GM23248 (cell line): ENCODE measurements at regions not wholly inside any gene's neighbourhood (a gene's known extent, or its start where the extent isn't known, plus 50 kb on each side); places are given as distances from the start of the nearest gene placed in this dataset.

Source experiments
- DNase-seq: peaks from one replicate; pipeline ENCODE4 v3.0.0-alpha.2; 2015
- H2AFZ ChIP-seq: fragments of 200-600 bp; sonication (generic); 2 replicates; pipeline ENCODE4 v1.6.1; 2016; ENCODE audit warnings: antibody characterized with exemption
- H3F3A ChIP-seq: fragments of 200-600 bp; sonication (generic); 2 replicates; pipeline ENCODE4 v1.6.1; 2016; ENCODE audit warnings: mild to moderate bottlenecking, antibody characterized with exemption, mixed run types; ENCODE audit not compliant: insufficient read depth
- H3K27ac ChIP-seq: fragments of 200-600 bp; sonication (generic); 2 replicates; pipeline ENCODE4 v1.5.1; 2016; ENCODE audit warnings: mild to moderate bottlenecking
- H3K27me3 ChIP-seq: fragments of 200-600 bp; sonication (generic); replicated peaks from 2 replicates; pipeline ENCODE4 v1.6.1; 2016; ENCODE audit warnings: mild to moderate bottlenecking; ENCODE audit not compliant: insufficient read depth
- H3K36me3 ChIP-seq: fragments of 200-600 bp; sonication (generic); 2 replicates; pipeline ENCODE4 v1.6.1; 2016; ENCODE audit warnings: low read depth, mild to moderate bottlenecking
- H3K4me1 ChIP-seq: fragments of 200-600 bp; sonication (generic); 2 replicates; pipeline ENCODE4 v1.6.1; 2016; ENCODE audit warnings: mild to moderate bottlenecking; ENCODE audit not compliant: insufficient read depth
- H3K4me2 ChIP-seq: fragments of 200-600 bp; sonication (generic); one replicate; pipeline ENCODE4 v1.6.1; 2016; ENCODE audit warnings: mild to moderate bottlenecking; ENCODE audit not compliant: unreplicated experiment
- H3K4me3 ChIP-seq: fragments of 200-600 bp; sonication (generic); 2 replicates; pipeline ENCODE4 v1.5.1; 2016; ENCODE audit warnings: mild to moderate bottlenecking
- H3K79me2 ChIP-seq: fragments of 200-600 bp; sonication (generic); 2 replicates; pipeline ENCODE4 v1.6.1; 2016; ENCODE audit warnings: mild to moderate bottlenecking; ENCODE audit not compliant: insufficient read depth
- H3K9ac ChIP-seq: fragments of 200-600 bp; sonication (generic); 2 replicates; pipeline ENCODE4 v1.6.1; 2016; ENCODE audit warnings: mild to moderate bottlenecking
- H3K9me2 ChIP-seq: fragments of 200-600 bp; sonication (generic); 2 replicates; pipeline ENCODE4 v1.6.1; 2016; ENCODE audit warnings: mixed run types, mild to moderate bottlenecking, moderate library complexity; ENCODE audit not compliant: insufficient read depth
- H3K9me3 ChIP-seq: fragments of 200-600 bp; sonication (generic); one replicate; pipeline ENCODE4 v1.6.1; 2017; ENCODE audit warnings: low read depth
- H4K20me1 ChIP-seq: fragments of 200-600 bp; sonication (generic); 2 replicates; pipeline ENCODE4 v1.6.0; 2016; ENCODE audit not compliant: insufficient read depth
- EZH2 ChIP-seq: fragments of 200-600 bp; sonication (generic); IDR thresholded peaks from 2 replicates; pipeline ENCODE4 v1.6.1; 2018; ENCODE audit warnings: antibody characterized with exemption, mild to moderate bottlenecking; ENCODE audit not compliant: insufficient read depth, poor library complexity, severe bottlenecking
- EZH2phosphoT487 ChIP-seq: fragments of 200-600 bp; sonication (generic); IDR thresholded peaks from 2 replicates; pipeline ENCODE4 v1.6.1; 2018; ENCODE audit warnings: antibody characterized with exemption, moderate library complexity, mild to moderate bottlenecking, low read depth; ENCODE audit not compliant: insufficient read depth
- WGBS, 2 experiments: methylation state at CpG; one replicate each; pipeline ENCODE4 v1.1.6; 2015 to 2017; ENCODE audit warnings: low lambda C conversion rate in 2 of 2, low coverage in 1 of 2; ENCODE audit errors: missing lambda C conversion rate in 2 of 2; 5-methylcytosine and 5-hydroxymethylcytosine counted together
- in situ Hi-C: fragments of 300-500 bp; cut with MboI; formaldehyde crosslinking; loops from 2 replicates; pipeline ENCODE4 v1.15.0; 2020

- Histone ChIP-seq H3K9me2 (no peaks in the 10 kb centered on the region), H4K20me1 (no peaks in the 10 kb centered on the region), H3K27ac (no peak overlapping the region), H2AFZ (no peak overlapping the region), H3K9me3 (no peaks in the 10 kb centered on the region), H3F3A (no peaks in the 10 kb centered on the region), H3K4me3 (no peak overlapping the region), H3K79me2 (no peaks in the 10 kb centered on the region), H3K27me3 (no peaks in the 10 kb centered on the region), H3K36me3 (no peaks in the 10 kb centered on the region), H3K9ac (no peak overlapping the region), H3K4me2 (no peak overlapping the region), H3K4me1 (no peaks in the 10 kb centered on the region)
- in situ Hi-C loops: no loop called here
- DNase-seq: no peak
- TF ChIP-seq EZH2 (no peak), EZH2phosphoT487 (no peak)
- 30 to 31% methylated on average over 7 of the region's 7 CpGs for WGBS, 2 experiments
These were observed 369.3 kb upstream of the KLHL29 start for GRCh38 chr2:23015651-23016200.

GRCh38 chr2:23019476-23019875 lies 365.5 kb upstream of the KLHL29 start:
- WGBS, 2 experiments: 0% methylated on average over 1 of the region's 1 CpG
- H4K20me1 ChIP-seq: no peaks in the 10 kb centered on the region
- H3K79me2 ChIP-seq: no peaks in the 10 kb centered on the region
- no peak for DNase-seq
- no peak overlapping the region for H3K9ac ChIP-seq
- no peak overlapping the region for H3K27ac ChIP-seq
- no peaks in the 10 kb centered on the region for H3F3A ChIP-seq
- H3K4me1 ChIP-seq: no peaks in the 10 kb centered on the region
- H3K36me3 ChIP-seq: no peaks in the 10 kb centered on the region
- H2AFZ ChIP-seq: no peak overlapping the region
- no peaks in the 10 kb centered on the region for H3K27me3 ChIP-seq
- no peak for TF ChIP-seq EZH2phosphoT487
- no peak for TF ChIP-seq EZH2
- no peaks in the 10 kb centered on the region for H3K9me3 ChIP-seq
- no peaks in the 10 kb centered on the region for H3K9me2 ChIP-seq
- in situ Hi-C loops: no loop called here
- no peak overlapping the region for H3K4me2 ChIP-seq
- H3K4me3 ChIP-seq: no peak overlapping the region

GRCh38 chr2:23020659-23021058 lies 364.3 kb upstream of the KLHL29 start:
- no peaks in the 10 kb centered on the region for H3K79me2 ChIP-seq
- no peaks in the 10 kb centered on the region for H3K9me2 ChIP-seq
- TF ChIP-seq EZH2 (no peak), EZH2phosphoT487 (no peak)
- no peaks in the 10 kb centered on the region for H3K27me3 ChIP-seq
- no peaks in the 10 kb centered on the region for H3K4me1 ChIP-seq
- in situ Hi-C loops: no loop called here
- H4K20me1 ChIP-seq: no peaks in the 10 kb centered on the region
- WGBS, 2 experiments: 32 to 36% methylated on average over 6 of the region's 6 CpGs
- no peak overlapping the region for H3K4me2 ChIP-seq
- H3K9ac ChIP-seq: no peak overlapping the region
- no peaks in the 10 kb centered on the region for H3F3A ChIP-seq
- H3K4me3 ChIP-seq: no peak overlapping the region
- no peak for DNase-seq
- H3K9me3 ChIP-seq: no peaks in the 10 kb centered on the region
- H2AFZ ChIP-seq: no peak overlapping the region
- H3K27ac ChIP-seq: no peak overlapping the region
- H3K36me3 ChIP-seq: no peaks in the 10 kb centered on the region

GRCh38 chr2:23021311-23022120 lies 363.5 kb upstream of the KLHL29 start:
- no peak for DNase-seq
- no peak overlapping the region for H3K27ac ChIP-seq
- no peak overlapping the region for H3K4me2 ChIP-seq
- no peaks in the 10 kb centered on the region for H3K27me3 ChIP-seq
- H4K20me1 ChIP-seq: no peaks in the 10 kb centered on the region
- H2AFZ ChIP-seq: no peak overlapping the region
- no peaks in the 10 kb centered on the region for H3K36me3 ChIP-seq
- TF ChIP-seq EZH2phosphoT487 (no peak), EZH2 (no peak)
- H3K9ac ChIP-seq: no peak overlapping the region
- 40 to 44% methylated on average over 13 of the region's 13 CpGs for WGBS, 2 experiments
- no peaks in the 10 kb centered on the region for H3K79me2 ChIP-seq
- H3F3A ChIP-seq: no peaks in the 10 kb centered on the region
- H3K9me2 ChIP-seq: no peaks in the 10 kb centered on the region
- in situ Hi-C loops: no loop called here
- H3K9me3 ChIP-seq: no peaks in the 10 kb centered on the region
- H3K4me1 ChIP-seq: no peaks in the 10 kb centered on the region
- no peak overlapping the region for H3K4me3 ChIP-seq
